Epithelial cell of proximal tubule (primary cell): ENCODE measurements at regions not wholly inside any gene's neighbourhood (a gene's known extent, or its start where the extent isn't known, plus 50 kb on each side); places are given as distances from the start of the nearest gene placed in this dataset.
A peak's percentile ranks its signal among the peaks of the same experiment; 100 is the strongest.

Experiments
- DNase-seq: peaks from one replicate; pipeline ENCODE4 v3.0.0-alpha.2; 2011; ENCODE audit warnings: low read depth
- H3K4me3 ChIP-seq: 2 replicates; pipeline ENCODE4 v1.5.1; 2011; ENCODE audit warnings: low read depth, mild to moderate bottlenecking, low read length
- TF ChIP-seq, protein P1 (sequence below): conservative IDR thresholded peaks from 2 replicates; pipeline ENCODE4 v1.5.1; 2012; ENCODE audit warnings: low read depth, mild to moderate bottlenecking, low read length

DNA sequence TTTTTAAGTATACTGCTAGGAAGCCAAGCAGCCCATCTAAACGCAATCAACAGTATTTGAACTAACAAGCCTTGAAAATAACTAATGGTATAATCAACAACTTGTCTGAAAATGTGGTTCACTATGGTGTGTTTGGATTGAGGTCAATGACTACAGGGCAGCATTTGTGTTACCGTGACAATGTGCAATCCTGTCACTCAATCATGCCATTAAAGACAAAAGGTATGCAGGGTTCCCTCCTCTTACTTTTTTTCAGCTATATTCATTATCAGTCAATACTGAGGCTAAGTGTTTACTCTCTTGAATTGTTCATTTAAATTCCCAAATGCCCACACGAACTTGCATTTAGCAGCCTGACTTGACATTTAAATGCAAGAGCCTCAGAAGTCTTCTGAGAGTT is 1099.3 kb upstream of the EPHA6 start:
- TF ChIP-seq, protein P1, sequence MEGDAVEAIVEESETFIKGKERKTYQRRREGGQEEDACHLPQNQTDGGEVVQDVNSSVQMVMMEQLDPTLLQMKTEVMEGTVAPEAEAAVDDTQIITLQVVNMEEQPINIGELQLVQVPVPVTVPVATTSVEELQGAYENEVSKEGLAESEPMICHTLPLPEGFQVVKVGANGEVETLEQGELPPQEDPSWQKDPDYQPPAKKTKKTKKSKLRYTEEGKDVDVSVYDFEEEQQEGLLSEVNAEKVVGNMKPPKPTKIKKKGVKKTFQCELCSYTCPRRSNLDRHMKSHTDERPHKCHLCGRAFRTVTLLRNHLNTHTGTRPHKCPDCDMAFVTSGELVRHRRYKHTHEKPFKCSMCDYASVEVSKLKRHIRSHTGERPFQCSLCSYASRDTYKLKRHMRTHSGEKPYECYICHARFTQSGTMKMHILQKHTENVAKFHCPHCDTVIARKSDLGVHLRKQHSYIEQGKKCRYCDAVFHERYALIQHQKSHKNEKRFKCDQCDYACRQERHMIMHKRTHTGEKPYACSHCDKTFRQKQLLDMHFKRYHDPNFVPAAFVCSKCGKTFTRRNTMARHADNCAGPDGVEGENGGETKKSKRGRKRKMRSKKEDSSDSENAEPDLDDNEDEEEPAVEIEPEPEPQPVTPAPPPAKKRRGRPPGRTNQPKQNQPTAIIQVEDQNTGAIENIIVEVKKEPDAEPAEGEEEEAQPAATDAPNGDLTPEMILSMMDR = no peak
- DNase-seq = no peak
- H3K4me3 ChIP-seq = no peak overlapping the region

DNA sequence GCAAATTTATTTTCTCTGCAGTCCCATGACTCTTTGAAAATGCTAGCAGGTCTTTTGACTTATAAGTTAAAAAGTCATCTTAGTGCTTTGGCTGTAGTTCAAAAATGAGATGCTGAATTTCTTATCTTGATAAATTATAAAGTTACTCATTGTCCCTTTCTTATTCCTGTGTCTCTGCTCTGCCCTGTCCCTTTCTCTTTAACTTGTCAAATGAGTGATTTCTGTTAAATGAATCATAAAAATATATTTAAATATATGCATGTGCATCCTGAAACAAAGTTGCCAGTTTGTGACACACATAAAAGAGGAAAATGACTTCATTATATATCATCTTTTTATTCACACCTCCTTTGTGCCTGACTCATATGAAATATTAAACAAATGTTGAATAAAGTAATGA is 1097.3 kb upstream of the EPHA6 start:
- H3K4me3 ChIP-seq = no peak overlapping the region
- no peak for DNase-seq
- TF ChIP-seq, protein P1 = no peak

DNA sequence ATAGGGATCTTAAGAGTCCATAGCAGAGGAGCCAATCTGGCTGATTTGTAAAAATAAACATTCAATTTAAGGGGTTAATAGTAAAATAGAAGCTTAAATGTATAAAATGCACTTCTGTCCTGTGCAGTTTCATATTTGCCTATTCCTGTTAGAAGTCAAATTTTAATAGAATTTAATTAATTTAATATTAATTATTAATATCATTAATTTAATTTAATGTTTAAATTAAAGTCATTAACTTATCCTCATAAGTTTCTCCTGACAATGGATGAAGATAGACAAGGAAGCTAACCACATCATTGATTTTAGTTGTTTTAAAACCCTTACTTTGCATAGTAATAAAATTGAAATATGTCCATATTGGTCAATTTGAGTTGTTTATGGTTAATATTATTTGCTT is 1096.2 kb upstream of the EPHA6 start:
- H3K4me3 ChIP-seq = no peak overlapping the region
- DNase-seq = no peak
- TF ChIP-seq, protein P1 = no peak

DNA sequence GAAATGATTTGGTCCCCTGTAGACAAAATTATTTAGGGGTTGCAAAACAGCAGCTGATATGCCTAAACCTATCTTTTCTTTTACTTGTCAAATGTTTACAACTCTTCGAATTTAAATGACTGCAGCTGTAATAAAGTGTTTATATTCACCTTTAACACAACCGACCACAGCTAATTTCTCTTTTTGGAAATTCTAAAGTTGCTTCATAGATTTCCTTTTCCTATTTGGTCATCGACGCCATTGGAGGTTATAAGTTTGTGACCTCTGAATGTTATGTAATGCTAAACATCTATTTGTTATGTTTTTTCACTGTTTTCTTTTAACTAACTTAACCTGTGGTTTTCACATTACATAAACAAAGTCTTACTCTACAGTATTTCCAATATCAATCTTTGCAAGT is 1094.9 kb upstream of the EPHA6 start:
- TF ChIP-seq, protein P1 = no peak
- no peak for DNase-seq
- H3K4me3 ChIP-seq = no peak overlapping the region

DNA sequence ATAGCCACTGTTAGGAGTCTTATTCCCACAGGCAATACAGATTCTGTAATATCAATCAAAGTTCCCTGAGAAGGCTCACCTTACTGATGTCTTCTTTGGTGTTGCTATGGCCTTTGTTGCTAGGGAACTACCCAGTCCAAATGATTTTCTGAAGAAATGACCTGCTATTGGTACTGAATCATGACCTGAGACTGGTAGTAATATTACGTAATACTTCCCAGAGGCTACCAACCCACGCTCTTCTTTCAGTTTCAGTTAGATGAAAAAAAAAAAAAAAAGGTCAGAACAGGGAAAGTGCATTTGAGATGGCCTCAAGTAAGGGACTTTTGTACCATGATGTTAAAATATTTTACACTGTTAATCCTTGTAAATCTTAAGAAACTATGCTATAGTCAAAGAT is 1092.5 kb upstream of the EPHA6 start:
- TF ChIP-seq, protein P1 = no peak
- no peak overlapping the region for H3K4me3 ChIP-seq
- DNase-seq = peak; percentile 48

DNA sequence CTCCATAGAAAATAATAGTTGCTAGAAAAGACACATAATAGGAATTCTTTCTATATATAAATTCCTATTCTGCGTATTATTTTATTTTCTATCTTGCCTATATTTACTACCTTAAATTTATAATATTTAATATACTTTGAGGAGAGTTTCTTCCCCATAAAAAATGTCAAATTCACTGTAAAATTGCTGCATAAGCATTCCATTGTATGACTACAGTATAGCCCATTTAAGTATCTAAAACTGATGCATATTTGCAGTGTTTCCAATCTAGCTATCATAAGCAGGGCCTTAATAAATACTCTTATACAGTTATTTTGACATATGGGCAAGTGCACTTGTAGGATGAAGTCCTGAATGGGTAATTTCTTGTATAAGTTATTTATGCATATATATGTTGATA is 1088.6 kb upstream of the EPHA6 start:
- no peak for DNase-seq
- no peak overlapping the region for H3K4me3 ChIP-seq
- TF ChIP-seq, protein P1 = no peak

DNA sequence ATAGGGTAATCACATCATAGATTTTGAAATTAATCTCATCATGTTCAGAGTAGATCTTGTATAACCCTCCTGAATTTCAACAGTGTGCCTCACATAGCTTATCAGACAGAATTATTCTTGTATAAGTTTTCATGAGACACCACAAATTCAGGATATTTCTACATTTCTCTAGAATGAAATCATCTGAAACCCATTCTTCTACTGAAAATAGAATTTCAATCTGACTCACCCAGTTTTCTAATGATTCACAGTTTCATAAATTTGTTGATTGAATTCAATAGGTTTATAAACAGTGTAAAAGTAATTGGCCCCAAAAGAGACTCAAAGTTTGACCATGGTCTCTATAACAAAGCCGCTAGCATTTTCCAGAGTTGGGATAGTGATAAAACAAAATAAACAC is 1082.6 kb upstream of the EPHA6 start:
- no peak overlapping the region for H3K4me3 ChIP-seq
- DNase-seq = no peak
- TF ChIP-seq, protein P1 = no peak
